IMR-90 (cell line): ENCODE measurements at regions not wholly inside any gene's neighbourhood (a gene's known extent, or its start where the extent isn't known, plus 50 kb on each side); places are given as distances from the start of the nearest gene placed in this dataset.

Source experiments
- ATAC-seq: fragments of 200-7000 bp; cut with Tn5 transposase; 2 replicates; pipeline ENCODE4 v1.9.1; 2020; ENCODE audit warnings: low read depth, mild to moderate bottlenecking, moderate library complexity
- BruUV-seq: library from RNA; stranded (reverse); fragments of 400-500 nt; replicated peaks from 2 replicates; lab custom pipeline; 2021; lab: Mats Ljungman, UMichigan
- CTCF ChIA-PET: fragments of 300-600 bp; formaldehyde crosslinking; extraction: SDS; loops from one replicate; lab custom pipeline; 2021; ENCODE audit warnings: antibody characterized with exemption; lab: Yijun Ruan, JAX
- POLR2A ChIA-PET: fragments of 300-600 bp; sonication (Branson Sonifier 250); formaldehyde crosslinking; loops from one replicate; lab custom pipeline; 2022; ENCODE audit warnings: antibody characterized with exemption; ENCODE audit not compliant: unreplicated experiment; lab: Charles Lee
- DNase-seq: peaks from one replicate; pipeline ENCODE4 v3.0.0; 2013
- H2AFZ ChIP-seq: replicated peaks from 2 replicates; pipeline ENCODE3; 2013; ENCODE audit warnings: low read length, mild to moderate bottlenecking; ENCODE audit not compliant: poor library complexity
- H2AK5ac ChIP-seq: 2 replicates; pipeline ENCODE4 v1.6.1; 2013; ENCODE audit warnings: low read depth, low read length, inconsistent platforms
- H2AK9ac ChIP-seq: replicated peaks from 2 replicates; pipeline ENCODE3; 2013; ENCODE audit warnings: mild to moderate bottlenecking, low read depth, low read length, moderate library complexity; ENCODE audit not compliant: poor library complexity
- H2BK120ac ChIP-seq: 2 replicates; pipeline ENCODE4 v1.6.1; 2013; ENCODE audit warnings: low read depth, low read length, inconsistent platforms
- H2BK15ac ChIP-seq: 3 replicates; pipeline ENCODE4 v1.6.1; 2013; ENCODE audit warnings: low read depth, low read length, inconsistent platforms
- H2BK20ac ChIP-seq: 2 replicates; pipeline ENCODE4 v1.6.1; 2013; ENCODE audit warnings: low read depth, mild to moderate bottlenecking, inconsistent platforms, low read length, moderate library complexity
- H2BK5ac ChIP-seq: 2 replicates; pipeline ENCODE4 v1.6.1; 2013; ENCODE audit warnings: mild to moderate bottlenecking, low read depth, low read length, inconsistent platforms; ENCODE audit not compliant: poor library complexity, severe bottlenecking
- H3K14ac ChIP-seq: replicated peaks from 2 replicates; pipeline ENCODE4 v1.6.1; 2013; ENCODE audit warnings: low read depth, low read length, inconsistent platforms
- H3K18ac ChIP-seq: 2 replicates; pipeline ENCODE4 v1.6.1; 2013; ENCODE audit warnings: low read depth, low read length, control low read depth
- H3K23ac ChIP-seq: 2 replicates; pipeline ENCODE4 v1.6.1; 2013; ENCODE audit warnings: low read depth, low read length, inconsistent platforms
- H3K27ac ChIP-seq: 2 replicates; pipeline ENCODE4 v1.5.1; 2013; ENCODE audit warnings: mild to moderate bottlenecking, control low read depth, low read length; ENCODE audit not compliant: insufficient read depth
- H3K27me3 ChIP-seq: 2 replicates; pipeline ENCODE4 v1.6.1; 2013; ENCODE audit warnings: low read length; ENCODE audit not compliant: control insufficient read depth, insufficient read depth
- H3K36me3 ChIP-seq: 2 replicates; pipeline ENCODE4 v1.6.1; 2013; ENCODE audit warnings: low read length, mixed read lengths; ENCODE audit not compliant: control insufficient read depth, insufficient read depth
- H3K4ac ChIP-seq: 2 replicates; pipeline ENCODE4 v1.6.1; 2013; ENCODE audit warnings: low read depth, low read length, inconsistent platforms
- H3K4me1 ChIP-seq: 2 replicates; pipeline ENCODE4 v1.6.1; 2013; ENCODE audit warnings: low read length, mixed read lengths; ENCODE audit not compliant: control insufficient read depth, insufficient read depth
- H3K4me2 ChIP-seq: 2 replicates; pipeline ENCODE4 v1.6.1; 2013; ENCODE audit warnings: low read depth, mild to moderate bottlenecking, control low read depth, low read length, moderate library complexity
- H3K4me3 ChIP-seq: 2 replicates; pipeline ENCODE4 v1.5.1; 2013; ENCODE audit warnings: low read depth, mild to moderate bottlenecking, control low read depth, low read length, moderate library complexity; ENCODE audit not compliant: insufficient read depth
- H3K56ac ChIP-seq: 2 replicates; pipeline ENCODE4 v1.6.1; 2013; ENCODE audit warnings: low read length, inconsistent platforms; ENCODE audit not compliant: insufficient read depth; ENCODE audit errors: extremely low read depth
- H3K79me1 ChIP-seq, 2 experiments: 2 replicates each; pipeline ENCODE4 v1.6.1; 2013; ENCODE audit warnings: low read length in 2 of 2, inconsistent platforms in 1 of 2, low read depth in 1 of 2
- H3K9ac ChIP-seq: 2 replicates; pipeline ENCODE4 v1.6.1; 2013; ENCODE audit warnings: low read depth, low read length, control low read depth
- H3K9me1 ChIP-seq: 2 replicates; pipeline ENCODE4 v1.6.1; 2013; ENCODE audit warnings: low read length, inconsistent platforms; ENCODE audit not compliant: insufficient read depth
- H3K9me3 ChIP-seq: 2 replicates; pipeline ENCODE4 v1.6.1; 2013; ENCODE audit warnings: low read length; ENCODE audit not compliant: control insufficient read depth, insufficient read depth
- H4K20me1 ChIP-seq: 2 replicates; pipeline ENCODE4 v1.6.1; 2013; ENCODE audit warnings: low read length, inconsistent platforms; ENCODE audit not compliant: insufficient read depth
- H4K5ac ChIP-seq: 2 replicates; pipeline ENCODE4 v1.6.1; 2013; ENCODE audit warnings: mild to moderate bottlenecking, low read depth, low read length, control low read depth
- H4K8ac ChIP-seq, 2 experiments: 2 replicates each; pipeline ENCODE4 v1.6.1; 2013; ENCODE audit warnings: low read depth in 2 of 2, low read length in 2 of 2, control low read depth in 1 of 2, inconsistent platforms in 1 of 2
- H4K91ac ChIP-seq: 2 replicates; pipeline ENCODE4 v1.6.1; 2013; ENCODE audit warnings: low read depth, low read length, inconsistent platforms; ENCODE audit not compliant: insufficient read depth
- BHLHE40 ChIP-seq: fragments of 150-350 bp; IDR thresholded peaks from 2 replicates; pipeline ENCODE4 v1.6.1; 2016; ENCODE audit warnings: mild to moderate bottlenecking, low read depth, low read length
- CEBPB ChIP-seq: IDR thresholded peaks from 2 replicates; pipeline ENCODE4 v1.6.1; 2012; ENCODE audit warnings: low read depth, low read length, improper control_type of control experiment
- CHD1 ChIP-seq: IDR thresholded peaks from 2 replicates; pipeline ENCODE4 v1.6.1; 2012; ENCODE audit warnings: low read depth, low read length, improper control_type of control experiment
- CTCF ChIP-seq: conservative IDR thresholded peaks from 2 replicates; pipeline ENCODE4 v1.5.1; 2012; ENCODE audit warnings: mild to moderate bottlenecking, low read depth, low read length, improper control_type of control experiment
- FOS ChIP-seq: fragments of 150-350 bp; IDR thresholded peaks from 2 replicates; pipeline ENCODE4 v1.6.1; 2016; ENCODE audit warnings: low read depth, low read length
- MAFK ChIP-seq: IDR thresholded peaks from 2 replicates; pipeline ENCODE4 v1.6.1; 2012; ENCODE audit warnings: low read depth, low read length, improper control_type of control experiment
- MXI1 ChIP-seq: IDR thresholded peaks from 2 replicates; pipeline ENCODE4 v1.6.1; 2012; ENCODE audit warnings: low read depth, mild to moderate bottlenecking, low read length, moderate library complexity, borderline replicate concordance
- NFE2L2 ChIP-seq: fragments of 150-350 bp; IDR thresholded peaks from 2 replicates; pipeline ENCODE4 v1.6.1; 2016; ENCODE audit warnings: low read depth, mild to moderate bottlenecking, low read length
- RAD21 ChIP-seq: IDR thresholded peaks from 2 replicates; pipeline ENCODE4 v1.6.1; 2012; ENCODE audit warnings: low read length, improper control_type of control experiment
- RCOR1 ChIP-seq: IDR thresholded peaks from 2 replicates; pipeline ENCODE4 v1.6.1; 2012; ENCODE audit warnings: mild to moderate bottlenecking, low read length, improper control_type of control experiment; ENCODE audit not compliant: insufficient replicate concordance
- RFX5 ChIP-seq: IDR thresholded peaks from 2 replicates; pipeline ENCODE4 v1.8.0; 2012; ENCODE audit warnings: low read depth, mild to moderate bottlenecking, low read length, moderate library complexity
- SMC3 ChIP-seq: fragments of 150-350 bp; IDR thresholded peaks from 2 replicates; pipeline ENCODE4 v1.6.1; 2016; ENCODE audit warnings: low read depth, mild to moderate bottlenecking, antibody characterized with exemption, low read length, moderate library complexity
- WGBS, 2 experiments: methylation state at CpG; one replicate each; pipeline versions ENCODE4 v1.1.5 to v1.1.7; 2013; ENCODE audit warnings: missing lambda C conversion rate in 2 of 2; ENCODE audit not compliant: insufficient read length in 1 of 2; ENCODE audit errors: extremely low coverage in 2 of 2; 5-methylcytosine and 5-hydroxymethylcytosine counted together
- dilution Hi-C: fragments of 300-500 bp; cut with HindIII; formaldehyde crosslinking; loops from one replicate; pipeline ENCODE4 v1.14.3; 2018; ENCODE audit warnings: low sequenced_read_pairs; ENCODE audit not compliant: unreplicated experiment
- in situ Hi-C: fragments of 300-500 bp; cut with MboI; formaldehyde crosslinking; loops from 3 replicates; pipeline ENCODE4 v1.14.3; 2019; ENCODE audit warnings: low sequenced_read_pairs, inconsistent platforms, mixed read lengths
- intact Hi-C: fragments of 100-400 bp; cut with micrococcal nuclease; formaldehyde crosslinking; loops from 2 replicates; pipeline ENCODE4 v1.10.0; 2022
- TF ChIP-seq, protein P1 (sequence below): fragments of 150-350 bp; IDR thresholded peaks from 2 replicates; pipeline ENCODE4 v1.6.1; 2017; ENCODE audit warnings: mild to moderate bottlenecking, antibody characterized with exemption, low read length, low read depth
- TF ChIP-seq, protein P2 (sequence below): fragments of 150-350 bp; IDR thresholded peaks from 2 replicates; pipeline ENCODE4 v1.6.1; 2016; ENCODE audit warnings: low read depth, mild to moderate bottlenecking, low read length, moderate library complexity, borderline replicate concordance

DNA sequence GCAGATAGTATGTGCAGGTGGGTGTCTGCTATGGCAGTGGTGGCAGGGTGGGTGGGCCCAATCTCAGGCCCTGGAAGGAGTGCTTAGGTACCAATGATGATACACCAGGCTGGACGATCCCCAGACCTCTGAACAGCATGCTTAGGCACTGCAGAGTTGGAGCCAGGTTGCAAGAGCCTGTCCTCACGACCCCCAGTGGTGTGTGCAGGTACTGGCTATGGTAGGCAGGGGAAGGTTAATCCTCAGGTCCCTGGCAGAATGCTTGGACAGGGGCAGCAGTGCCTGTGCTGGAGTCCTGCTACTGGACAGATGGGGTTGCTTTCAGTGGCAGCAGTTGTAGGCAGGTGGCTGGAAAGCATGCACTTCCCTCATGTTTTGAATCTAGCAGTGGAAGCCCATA is 100.5 kb upstream of the NEK7 start:
- ChIA-PET POLR2A (no interaction called here), CTCF (no interaction called here)
- Histone ChIP-seq H3K9me3 (no peaks in the 10 kb centered on the region), H3K56ac (no peak overlapping the region), H4K20me1 (no peaks in the 10 kb centered on the region), H2BK15ac (no peak overlapping the region), H3K4me3 (no peak overlapping the region), H3K4ac (no peak overlapping the region), H2BK120ac (no peak overlapping the region), H4K91ac (no peak overlapping the region), H3K79me1 (no peaks in the 10 kb centered on the region), H3K4me2 (no peak overlapping the region), H2BK5ac (no peak overlapping the region), H3K9me1 (no peaks in the 10 kb centered on the region), H2BK20ac (no peak overlapping the region), H3K18ac (no peak overlapping the region), H3K4me1 (no peaks in the 10 kb centered on the region), H4K8ac (no peak overlapping the region), H3K14ac (no peak overlapping the region), H3K23ac (no peak overlapping the region), H2AK9ac (no peak overlapping the region), H2AK5ac (no peak overlapping the region), H3K9ac (no peak overlapping the region), H3K27ac (no peak overlapping the region), H3K36me3 (no peaks in the 10 kb centered on the region), H4K5ac (no peak overlapping the region), H2AFZ (no peak overlapping the region), H3K27me3 (no peaks in the 10 kb centered on the region)
- ATAC-seq (no peak), DNase-seq (no peak)
- in situ Hi-C loops, result no loop called here
- dilution Hi-C loops, result no loop called here
- TF ChIP-seq MXI1 (no peak), NFE2L2 (no peak), BHLHE40 (no peak), CEBPB (no peak), MAFK (no peak), CHD1 (no peak), SMC3 (no peak), RAD21 (no peak), RCOR1 (no peak), FOS (no peak), CTCF (no peak), RFX5 (no peak)
- TF ChIP-seq, protein P1, sequence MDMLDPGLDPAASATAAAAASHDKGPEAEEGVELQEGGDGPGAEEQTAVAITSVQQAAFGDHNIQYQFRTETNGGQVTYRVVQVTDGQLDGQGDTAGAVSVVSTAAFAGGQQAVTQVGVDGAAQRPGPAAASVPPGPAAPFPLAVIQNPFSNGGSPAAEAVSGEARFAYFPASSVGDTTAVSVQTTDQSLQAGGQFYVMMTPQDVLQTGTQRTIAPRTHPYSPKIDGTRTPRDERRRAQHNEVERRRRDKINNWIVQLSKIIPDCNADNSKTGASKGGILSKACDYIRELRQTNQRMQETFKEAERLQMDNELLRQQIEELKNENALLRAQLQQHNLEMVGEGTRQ, result no peak
- TF ChIP-seq, protein P2, sequence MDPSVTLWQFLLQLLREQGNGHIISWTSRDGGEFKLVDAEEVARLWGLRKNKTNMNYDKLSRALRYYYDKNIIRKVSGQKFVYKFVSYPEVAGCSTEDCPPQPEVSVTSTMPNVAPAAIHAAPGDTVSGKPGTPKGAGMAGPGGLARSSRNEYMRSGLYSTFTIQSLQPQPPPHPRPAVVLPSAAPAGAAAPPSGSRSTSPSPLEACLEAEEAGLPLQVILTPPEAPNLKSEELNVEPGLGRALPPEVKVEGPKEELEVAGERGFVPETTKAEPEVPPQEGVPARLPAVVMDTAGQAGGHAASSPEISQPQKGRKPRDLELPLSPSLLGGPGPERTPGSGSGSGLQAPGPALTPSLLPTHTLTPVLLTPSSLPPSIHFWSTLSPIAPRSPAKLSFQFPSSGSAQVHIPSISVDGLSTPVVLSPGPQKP, result no peak
- WGBS, 2 experiments, result 29% methylated on average over 2 of the region's 2 CpGs; no CpG with 5 or more reads in 1 of the 2 experiments
- intact Hi-C loops, result no loop called here
- BruUV-seq, result no TSS peak
